Upper lobe of left lung (tissue), 6 donors: ENCODE measurements at regions not wholly inside any gene's neighbourhood (a gene's known extent, or its start where the extent isn't known, plus 50 kb on each side); places are given as distances from the start of the nearest gene placed in this dataset.

Source experiments
- ATAC-seq, 2 donors: fragments of 200-7000 bp; cut with Tn5 transposase; one replicate each; pipeline ENCODE4 v1.9.1; 2022; ENCODE audit warnings: mild to moderate bottlenecking in 2 of 2, moderate library complexity in 2 of 2; ENCODE audit not compliant: low FRiP score in 2 of 2
- DNase-seq, 2 donors: peaks; one replicate each; pipeline ENCODE4 v3.0.0-alpha.2; 2019 to 2020
- H3K27ac ChIP-seq, 4 donors: fragments of 200-600 bp; sonication (generic); one replicate each; pipeline ENCODE4 v1.5.1; 2016 to 2019
- H3K27me3 ChIP-seq, 4 donors: fragments of 200-600 bp; sonication (generic); one replicate each; pipeline ENCODE4 v1.5.1; 2017 to 2019
- H3K36me3 ChIP-seq, 4 donors: fragments of 200-600 bp; sonication (generic); one replicate each; pipeline ENCODE4 v1.5.1; 2016 to 2019
- H3K4me1 ChIP-seq, 4 donors: fragments of 200-600 bp; sonication (generic); one replicate each; pipeline ENCODE4 v1.5.1; 2018 to 2019
- H3K4me3 ChIP-seq, 4 donors: fragments of 200-600 bp; sonication (generic); one replicate each; pipeline ENCODE4 v1.5.1; 2017 to 2019; ENCODE audit warnings: mild to moderate bottlenecking in 2 of 4, moderate library complexity in 1 of 4
- H3K9me3 ChIP-seq, 4 donors: fragments of 200-600 bp; sonication (generic); one replicate each; pipeline ENCODE4 v1.5.1; 2018 to 2019
- EP300 ChIP-seq, 4 donors: sonication (generic); formaldehyde crosslinking; IDR thresholded peaks; one replicate each; pipeline ENCODE4 v1.5.1; 2017; ENCODE audit warnings: antibody characterized with exemption in 4 of 4, control low read depth in 2 of 4
- POLR2A ChIP-seq, 4 donors: fragments of 450-650 bp; IDR thresholded peaks; one replicate each; pipeline ENCODE4 v1.5.1; 2016 to 2017; ENCODE audit warnings: antibody characterized with exemption in 4 of 4, mild to moderate bottlenecking in 2 of 4
- POLR2AphosphoS5 ChIP-seq, 2 donors: sonication (generic); formaldehyde crosslinking; IDR thresholded peaks; one replicate each; pipeline ENCODE4 v1.5.1; 2017; ENCODE audit warnings: antibody characterized with exemption in 2 of 2
- WGBS, 2 donors: methylation state at CpG; one replicate each; pipeline ENCODE4 v1.1.5; 2017 to 2018; 5-methylcytosine and 5-hydroxymethylcytosine counted together
- TF ChIP-seq, protein P1 (sequence below), 6 experiments: fragments of 450-650 bp in 4 of 6; fragments of 200-600 bp in 2 of 6; sonication (generic) in 2 of 6; IDR thresholded peaks; one replicate each; pipeline ENCODE4 v1.5.1; 2016 to 2019; ENCODE audit warnings: antibody characterized with exemption in 6 of 6
- donor health status: DM: no; HTN: no; CAD: no; lungs with moderate emphysema.
- donor health status: DM: no; HTN: yes; CAD: no; lungs with severe emphysema.

DNA sequence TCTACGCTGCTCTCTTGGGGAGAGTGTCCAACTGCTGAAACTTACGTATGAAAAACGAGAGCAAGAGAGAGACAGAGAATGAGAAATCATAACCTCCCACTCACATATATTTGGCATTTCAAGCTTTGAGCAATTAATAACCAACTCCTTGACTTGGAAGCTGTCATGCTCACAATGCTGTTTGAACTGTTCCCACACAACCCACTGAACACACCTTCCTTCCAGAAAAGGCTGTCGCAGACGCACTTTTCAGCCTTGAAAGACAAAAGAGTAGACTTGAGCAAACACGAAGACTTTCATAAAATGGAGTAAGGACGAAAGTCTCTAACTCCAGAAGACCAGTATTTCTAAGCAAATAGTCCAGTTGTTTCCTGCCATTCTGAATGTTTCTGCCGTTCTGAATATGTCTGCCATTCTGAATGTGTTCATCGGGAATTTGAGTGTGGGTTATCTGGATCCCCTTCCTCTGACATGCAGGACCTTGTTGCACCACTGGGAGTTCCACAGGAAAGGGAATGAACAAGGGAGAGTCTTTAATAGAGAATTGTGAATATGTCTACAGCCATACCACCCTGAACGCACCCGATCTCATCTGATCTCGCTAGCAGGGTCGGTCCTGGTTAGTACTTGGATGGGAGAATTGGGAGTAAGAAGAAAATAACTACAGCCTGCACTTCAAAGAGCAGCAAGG lies 86.2 kb upstream of the BARX2 start:
- H3K27me3 ChIP-seq = no peaks in the 10 kb centered on the region
- H3K4me1 ChIP-seq = no peaks in the 10 kb centered on the region
- no peak overlapping the region for H3K4me3 ChIP-seq
- ATAC-seq (no peak), DNase-seq (no peak)
- TF ChIP-seq EP300 (IDR thresholded peaks at IDR 0.05) (no peak), POLR2AphosphoS5 (IDR thresholded peaks at IDR 0.05) (no peak), POLR2A (IDR thresholded peaks at IDR 0.05) (no peak)
- TF ChIP-seq, protein P1, sequence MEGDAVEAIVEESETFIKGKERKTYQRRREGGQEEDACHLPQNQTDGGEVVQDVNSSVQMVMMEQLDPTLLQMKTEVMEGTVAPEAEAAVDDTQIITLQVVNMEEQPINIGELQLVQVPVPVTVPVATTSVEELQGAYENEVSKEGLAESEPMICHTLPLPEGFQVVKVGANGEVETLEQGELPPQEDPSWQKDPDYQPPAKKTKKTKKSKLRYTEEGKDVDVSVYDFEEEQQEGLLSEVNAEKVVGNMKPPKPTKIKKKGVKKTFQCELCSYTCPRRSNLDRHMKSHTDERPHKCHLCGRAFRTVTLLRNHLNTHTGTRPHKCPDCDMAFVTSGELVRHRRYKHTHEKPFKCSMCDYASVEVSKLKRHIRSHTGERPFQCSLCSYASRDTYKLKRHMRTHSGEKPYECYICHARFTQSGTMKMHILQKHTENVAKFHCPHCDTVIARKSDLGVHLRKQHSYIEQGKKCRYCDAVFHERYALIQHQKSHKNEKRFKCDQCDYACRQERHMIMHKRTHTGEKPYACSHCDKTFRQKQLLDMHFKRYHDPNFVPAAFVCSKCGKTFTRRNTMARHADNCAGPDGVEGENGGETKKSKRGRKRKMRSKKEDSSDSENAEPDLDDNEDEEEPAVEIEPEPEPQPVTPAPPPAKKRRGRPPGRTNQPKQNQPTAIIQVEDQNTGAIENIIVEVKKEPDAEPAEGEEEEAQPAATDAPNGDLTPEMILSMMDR (IDR thresholded peaks at IDR 0.05) = no peak
- H3K27ac ChIP-seq = no peak overlapping the region
- H3K9me3 ChIP-seq = no peaks in the 10 kb centered on the region
- 88 to 95% methylated on average over 13 of the region's 13 CpGs for WGBS, 2 donors
- H3K36me3 ChIP-seq = no peaks in the 10 kb centered on the region

DNA sequence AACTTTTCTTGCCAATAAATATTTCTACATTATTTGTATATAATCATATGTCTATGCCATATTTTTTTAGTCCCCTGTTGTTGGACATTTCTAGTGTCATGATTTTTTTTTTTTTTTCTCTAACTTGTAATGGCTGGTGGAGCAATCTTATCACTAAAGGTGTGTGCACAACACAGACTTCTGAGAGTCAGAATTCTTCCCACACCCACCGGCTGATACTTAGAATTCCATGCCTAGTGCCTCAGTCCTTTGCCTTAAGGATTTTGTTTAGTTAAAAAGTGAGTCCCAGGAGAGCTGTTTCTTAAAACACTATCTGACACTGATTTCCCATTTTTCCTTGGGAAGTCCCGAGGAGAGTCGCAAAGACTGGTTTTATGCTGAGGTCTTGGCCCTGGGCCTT lies 87.7 kb upstream of the BARX2 start:
- peaks cover 0 to 3% (median 1%) of the 10 kb centered on the region in 4 donors for H3K4me1 ChIP-seq
- no peak overlapping the region for H3K27ac ChIP-seq
- H3K4me3 ChIP-seq = no peak overlapping the region
- TF ChIP-seq, protein P1 (IDR thresholded peaks at IDR 0.05) = no peak
- TF ChIP-seq EP300 (IDR thresholded peaks at IDR 0.05) = no peak
- no peak for TF ChIP-seq POLR2AphosphoS5 (IDR thresholded peaks at IDR 0.05)
- TF ChIP-seq POLR2A (IDR thresholded peaks at IDR 0.05) = no peak
- DNase-seq (no peak), ATAC-seq (no peak)
- WGBS, 2 donors = 59 to 72% methylated on average over 3 of the region's 3 CpGs
- no peaks in the 10 kb centered on the region for H3K27me3 ChIP-seq
- H3K36me3 ChIP-seq = no peaks in the 10 kb centered on the region
- no peaks in the 10 kb centered on the region for H3K9me3 ChIP-seq

DNA sequence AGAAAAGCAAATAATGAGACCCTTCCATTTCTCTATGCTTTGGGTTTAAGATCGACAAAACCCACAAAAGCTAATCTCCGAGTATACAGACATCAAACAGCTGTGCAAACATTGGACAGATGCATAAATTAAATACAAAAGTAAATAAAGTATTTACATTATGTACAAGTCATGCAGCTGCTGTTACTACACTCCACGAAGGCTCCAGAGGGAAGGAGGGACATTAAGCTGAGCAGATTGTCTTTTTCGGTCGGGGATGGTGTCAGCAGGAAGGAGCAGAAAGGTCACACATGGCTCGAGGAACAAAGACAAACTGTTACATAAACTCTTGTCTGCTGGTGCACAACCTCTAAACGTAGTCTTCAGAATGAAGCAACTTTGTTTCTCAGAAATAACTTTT lies 88.8 kb upstream of the BARX2 start:
- H3K4me1 ChIP-seq = peaks cover 0 to 4% (median 2%) of the 10 kb centered on the region in 4 donors
- no peak for TF ChIP-seq POLR2A (IDR thresholded peaks at IDR 0.05)
- TF ChIP-seq, protein P1 (IDR thresholded peaks at IDR 0.05) = no peak
- TF ChIP-seq POLR2AphosphoS5 (IDR thresholded peaks at IDR 0.05) = no peak
- TF ChIP-seq EP300 (IDR thresholded peaks at IDR 0.05) = no peak
- no peak overlapping the region for H3K4me3 ChIP-seq
- no peak for DNase-seq
- ATAC-seq = no peak
- H3K27ac ChIP-seq = no peak overlapping the region
- H3K36me3 ChIP-seq = no peaks in the 10 kb centered on the region
- no peaks in the 10 kb centered on the region for H3K27me3 ChIP-seq
- 40 to 50% methylated on average over 7 of the region's 7 CpGs for WGBS, 2 donors
- no peaks in the 10 kb centered on the region for H3K9me3 ChIP-seq

DNA sequence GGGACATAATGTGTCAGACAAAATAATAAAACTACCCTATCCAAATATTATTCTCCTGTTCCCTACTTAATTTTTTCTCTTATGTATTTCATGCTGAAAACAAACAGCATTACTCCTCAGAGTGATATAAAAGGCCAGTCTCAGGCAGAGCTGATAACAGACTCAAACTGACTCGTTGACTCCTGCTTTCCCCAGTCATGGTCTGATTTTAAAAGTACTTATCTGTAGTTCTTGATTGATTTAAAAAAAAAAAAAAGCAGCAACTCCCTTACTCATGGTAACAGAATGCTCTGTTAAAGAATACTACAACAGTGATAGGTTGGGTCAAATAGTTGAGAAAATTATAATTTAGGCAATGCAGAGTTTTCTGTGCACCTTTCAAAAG lies 90.3 kb upstream of the BARX2 start:
- TF ChIP-seq, protein P1 (IDR thresholded peaks at IDR 0.05) = no peak
- TF ChIP-seq POLR2A (IDR thresholded peaks at IDR 0.05) = no peak
- TF ChIP-seq EP300 (IDR thresholded peaks at IDR 0.05) = no peak
- TF ChIP-seq POLR2AphosphoS5 (IDR thresholded peaks at IDR 0.05) = no peak
- Histone ChIP-seq H3K27ac (no peak overlapping the region), H3K9me3 (no peaks in the 10 kb centered on the region), H3K27me3 (no peaks in the 10 kb centered on the region), H3K4me3 (no peak overlapping the region), H3K4me1 (peaks cover 0 to 8% (median 2%) of the 10 kb centered on the region in 4 donors), H3K36me3 (no peaks in the 10 kb centered on the region)
- no peak for DNase-seq
- ATAC-seq = no peak
- 46 to 60% methylated on average over 1 of the region's 1 CpG for WGBS, 2 donors

DNA sequence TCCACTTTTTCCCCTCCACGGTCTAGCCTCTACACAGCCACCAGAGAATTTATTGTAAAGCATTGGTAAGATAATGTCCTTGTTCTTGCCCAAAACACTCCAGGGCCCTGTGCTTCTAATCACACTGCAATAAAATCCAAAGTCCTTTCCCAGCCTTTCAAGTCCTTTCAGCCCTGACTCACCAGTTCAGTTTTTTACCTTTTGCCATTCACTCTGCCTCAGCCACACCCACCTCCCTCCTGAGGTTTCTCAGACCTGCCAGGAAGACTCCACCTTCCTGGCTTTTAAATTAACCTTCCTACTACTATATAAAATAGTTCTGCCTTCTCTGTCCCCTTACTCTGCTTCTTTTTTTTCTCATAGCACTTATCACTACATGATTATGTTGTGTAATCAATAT lies 91.0 kb upstream of the ARHGAP32 start:
- Histone ChIP-seq H3K36me3 (no peaks in the 10 kb centered on the region), H3K4me1 (peaks cover 7 to 22% (median 10%) of the 10 kb centered on the region in 4 donors), H3K27ac (no peak overlapping the region), H3K4me3 (no peak overlapping the region), H3K27me3 (no peaks in the 10 kb centered on the region), H3K9me3 (no peaks in the 10 kb centered on the region)
- TF ChIP-seq EP300 (IDR thresholded peaks at IDR 0.05) (no peak), POLR2A (IDR thresholded peaks at IDR 0.05) (no peak)
- TF ChIP-seq, protein P1 (IDR thresholded peaks at IDR 0.05) = no peak
- WGBS, 2 donors = 68 to 79% methylated on average over 1 of the region's 1 CpG
- DNase-seq (peak in 1 of 2 donors; percentile 56), ATAC-seq (no peak)
